Mammary epithelial cell (primary cell): ENCODE measurements at regions not wholly inside any gene's neighbourhood (a gene's known extent, or its start where the extent isn't known, plus 50 kb on each side); places are given as distances from the start of the nearest gene placed in this dataset.
"Not testable (repeated sequence)": the region's sequence is repeated elsewhere in the genome, so short reads cannot be mapped to it uniquely, and the experiment has no call there.

Experiments
- EZH2 ChIP-seq: IDR thresholded peaks from 2 replicates; pipeline ENCODE4 v1.6.1; 2012; ENCODE audit warnings: low read length, inconsistent platforms, borderline replicate concordance
- TF ChIP-seq, protein P1 (sequence below), 2 donors: IDR thresholded peaks in 1 of 2; conservative IDR thresholded peaks in 1 of 2; 2 replicates each; pipeline ENCODE4 v1.5.1; 2011 to 2012; ENCODE audit warnings: inconsistent platforms in 2 of 2, low read length in 2 of 2, mild to moderate bottlenecking in 2 of 2, control low read depth in 1 of 2, low read depth in 1 of 2; ENCODE audit not compliant: insufficient read depth in 1 of 2; ENCODE audit errors: extremely low read depth in 1 of 2

DNA sequence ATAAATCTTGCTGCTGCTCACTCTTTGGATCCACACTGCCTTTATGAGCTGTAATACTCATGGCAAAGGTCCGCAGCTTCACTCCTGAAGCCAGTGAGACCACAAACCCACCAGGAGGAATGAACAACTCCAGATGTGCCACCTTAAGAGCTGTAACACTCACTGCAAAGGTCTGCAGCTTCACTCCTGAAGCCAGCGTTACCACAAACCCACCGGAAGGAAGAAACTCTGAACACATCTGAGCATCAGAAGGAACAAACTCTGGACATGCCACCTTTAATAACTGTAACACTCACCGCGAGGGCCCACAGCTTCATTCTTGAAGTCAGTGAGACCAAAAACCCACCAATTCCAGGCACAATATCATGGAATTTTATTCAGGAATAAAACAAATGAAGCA lies 1635.9 kb upstream of the SLC39A10 start:
- TF ChIP-seq, protein P1, sequence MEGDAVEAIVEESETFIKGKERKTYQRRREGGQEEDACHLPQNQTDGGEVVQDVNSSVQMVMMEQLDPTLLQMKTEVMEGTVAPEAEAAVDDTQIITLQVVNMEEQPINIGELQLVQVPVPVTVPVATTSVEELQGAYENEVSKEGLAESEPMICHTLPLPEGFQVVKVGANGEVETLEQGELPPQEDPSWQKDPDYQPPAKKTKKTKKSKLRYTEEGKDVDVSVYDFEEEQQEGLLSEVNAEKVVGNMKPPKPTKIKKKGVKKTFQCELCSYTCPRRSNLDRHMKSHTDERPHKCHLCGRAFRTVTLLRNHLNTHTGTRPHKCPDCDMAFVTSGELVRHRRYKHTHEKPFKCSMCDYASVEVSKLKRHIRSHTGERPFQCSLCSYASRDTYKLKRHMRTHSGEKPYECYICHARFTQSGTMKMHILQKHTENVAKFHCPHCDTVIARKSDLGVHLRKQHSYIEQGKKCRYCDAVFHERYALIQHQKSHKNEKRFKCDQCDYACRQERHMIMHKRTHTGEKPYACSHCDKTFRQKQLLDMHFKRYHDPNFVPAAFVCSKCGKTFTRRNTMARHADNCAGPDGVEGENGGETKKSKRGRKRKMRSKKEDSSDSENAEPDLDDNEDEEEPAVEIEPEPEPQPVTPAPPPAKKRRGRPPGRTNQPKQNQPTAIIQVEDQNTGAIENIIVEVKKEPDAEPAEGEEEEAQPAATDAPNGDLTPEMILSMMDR (conservative IDR thresholded peaks at IDR 0.05 in 1 of 2, IDR thresholded peaks at IDR 0.05 in 1 of 2; ENCODE audit: extremely low read depth in 1 of 2, insufficient read depth in 1 of 2, low read depth in 1 of 2, low read length in 2 of 2) = not testable (repeated sequence)
- not testable (repeated sequence) for TF ChIP-seq EZH2
